Heart right ventricle (tissue), 16 donors: ENCODE measurements at regions not wholly inside any gene's neighbourhood (a gene's known extent, or its start where the extent isn't known, plus 50 kb on each side); places are given as distances from the start of the nearest gene placed in this dataset.

Experiments
- ATAC-seq, 8 donors: fragments of 200-7000 bp; cut with Tn5 transposase; one replicate each; pipeline ENCODE4 v1.9.1; 2020; ENCODE audit warnings: mild to moderate bottlenecking in 8 of 8, moderate library complexity in 8 of 8, moderate number of reproducible peaks in 1 of 8
- DNase-seq, 2 donors: peaks; one replicate each; pipeline ENCODE4 v3.0.0-alpha.2; 2020
- H3K27ac ChIP-seq, 10 donors: fragments of 200-600 bp; sonication (generic) in 2 of 10; one replicate each; pipeline versions ENCODE4 v1.5.0 to v1.8.0; 2020 to 2022; ENCODE audit warnings: mild to moderate bottlenecking in 3 of 10
- H3K27me3 ChIP-seq, 7 donors: fragments of 200-600 bp; one replicate each; pipeline ENCODE4 v1.8.0; 2021 to 2022; ENCODE audit warnings: mild to moderate bottlenecking in 2 of 7
- H3K36me3 ChIP-seq, 9 donors: fragments of 200-600 bp; sonication (generic) in 1 of 9; one replicate each; pipeline versions ENCODE4 v1.5.0 to v1.8.0; 2020 to 2022; ENCODE audit warnings: mild to moderate bottlenecking in 2 of 9
- H3K4me1 ChIP-seq, 9 donors: fragments of 200-600 bp; sonication (generic) in 1 of 9; one replicate each; pipeline versions ENCODE4 v1.5.0 to v1.8.0; 2020 to 2022; ENCODE audit warnings: mild to moderate bottlenecking in 4 of 9
- H3K4me3 ChIP-seq, 10 donors: fragments of 200-600 bp; sonication (generic) in 2 of 10; one replicate each; pipeline versions ENCODE4 v1.5.0 to v1.8.0; 2020 to 2022; ENCODE audit warnings: mild to moderate bottlenecking in 7 of 10, moderate library complexity in 2 of 10
- H3K9me3 ChIP-seq, 11 donors: fragments of 200-600 bp in 10 of 11; sonication (generic) in 2 of 11; one replicate each; pipeline versions ENCODE4 v1.5.0 to v1.8.0; 2013 to 2022; ENCODE audit warnings: mild to moderate bottlenecking in 2 of 11, control low read depth in 1 of 11, moderate library complexity in 1 of 11
- WGBS, 2 donors: extraction: QIAGEN DNeasy Blood & Tissue Kit; methylation state at CpG; one replicate each; pipeline ENCODE4 v1.1.7; 2013; ENCODE audit warnings: inconsistent platforms in 1 of 2; 5-methylcytosine and 5-hydroxymethylcytosine counted together
- intact Hi-C, 10 donors: fragments of 100-400 bp; cut with DNase I; formaldehyde crosslinking; loops; one replicate each; pipeline versions ENCODE4 v1.11.1 to v1.14.2; 2022
- TF ChIP-seq, protein P1 (sequence below), 9 donors: fragments of 200-600 bp; sonication (generic) in 2 of 9; IDR thresholded peaks; one replicate each; pipeline versions ENCODE4 v1.5.0 to v1.8.0; 2021 to 2022; ENCODE audit warnings: antibody characterized with exemption in 9 of 9, mild to moderate bottlenecking in 5 of 9, moderate library complexity in 1 of 9
- donor health status: Arrhythmogenic right ventricular cardiomyopathy.
- donor health status: ischemic (EF 13 %, LVEDD 7.1; RV severe dilation, severe dysfunction).
- donor health status: healthy with polysubstance abuse.
- donor health status: DM: no; HTN: yes; CAD: no.
- donor health status: DM: no; HTN: no; CAD: no.
- donor health status: ischemic (EF 25% LVEDD 6.9; RV normal size, moderate dysfunction).
- donor health status: ischemic (EF 25% LVEDD 5.7; RV mildly dilated, moderate dysfunction).
- donor health status: healthy.
- donor health status: DM: yes; HTN: yes; CAD: no.
- donor health status: Ischemic cardiomyopathy.
- donor health status: ischemic (EF 35%, LVEDD 5.7; RV mildly dilated, moderate dysfunction).
- donor health status: nonischemic (EF 11% LVEDD 7.7; RV severe dilation, severe dysfunction).
- donor health status: DM: yes; HTN: yes; CAD: no.
- donor health status: PGD.
- donor health status: ischemic (EF 29% LVEDD 5.4; RV normal size, mild dysfunction).
- donor health status: nonischemic (EF 23%, LVEDD 6.1; RV moderate dilation, normal function).

DNA sequence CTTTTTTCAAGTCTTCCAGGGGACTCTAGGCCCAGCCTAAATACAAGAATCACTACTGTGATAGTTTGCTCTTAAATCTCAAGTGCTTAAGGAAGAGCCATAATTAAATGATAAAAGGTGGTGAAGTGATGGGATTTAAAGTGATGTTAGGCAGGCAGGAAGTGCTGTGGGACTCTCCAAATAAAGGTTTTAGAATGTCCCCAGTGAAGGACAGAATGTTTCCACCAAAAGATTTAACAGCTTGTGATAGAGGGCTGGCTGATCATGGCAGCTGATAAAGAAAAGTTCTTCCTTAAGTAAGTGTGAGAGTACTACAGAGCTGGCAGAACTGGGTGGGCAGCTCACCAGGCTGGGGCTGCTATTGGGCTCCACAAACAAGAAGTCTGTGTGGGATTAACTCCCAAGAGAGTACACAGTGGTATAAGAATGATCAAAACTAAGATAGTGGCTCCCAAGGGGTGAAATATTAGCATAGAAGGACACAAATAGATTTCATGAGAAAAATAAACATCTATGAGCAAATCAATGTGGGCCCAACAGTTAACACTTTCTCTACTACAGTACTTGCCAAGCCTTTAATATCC is 637.2 kb upstream of the CPEB2 start:
- peaks cover 0 to 11% (median 0%) of the 10 kb centered on the region in 9 donors for H3K4me1 ChIP-seq
- H3K36me3 ChIP-seq, result no peaks in the 10 kb centered on the region
- TF ChIP-seq, protein P1, sequence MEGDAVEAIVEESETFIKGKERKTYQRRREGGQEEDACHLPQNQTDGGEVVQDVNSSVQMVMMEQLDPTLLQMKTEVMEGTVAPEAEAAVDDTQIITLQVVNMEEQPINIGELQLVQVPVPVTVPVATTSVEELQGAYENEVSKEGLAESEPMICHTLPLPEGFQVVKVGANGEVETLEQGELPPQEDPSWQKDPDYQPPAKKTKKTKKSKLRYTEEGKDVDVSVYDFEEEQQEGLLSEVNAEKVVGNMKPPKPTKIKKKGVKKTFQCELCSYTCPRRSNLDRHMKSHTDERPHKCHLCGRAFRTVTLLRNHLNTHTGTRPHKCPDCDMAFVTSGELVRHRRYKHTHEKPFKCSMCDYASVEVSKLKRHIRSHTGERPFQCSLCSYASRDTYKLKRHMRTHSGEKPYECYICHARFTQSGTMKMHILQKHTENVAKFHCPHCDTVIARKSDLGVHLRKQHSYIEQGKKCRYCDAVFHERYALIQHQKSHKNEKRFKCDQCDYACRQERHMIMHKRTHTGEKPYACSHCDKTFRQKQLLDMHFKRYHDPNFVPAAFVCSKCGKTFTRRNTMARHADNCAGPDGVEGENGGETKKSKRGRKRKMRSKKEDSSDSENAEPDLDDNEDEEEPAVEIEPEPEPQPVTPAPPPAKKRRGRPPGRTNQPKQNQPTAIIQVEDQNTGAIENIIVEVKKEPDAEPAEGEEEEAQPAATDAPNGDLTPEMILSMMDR (IDR thresholded peaks at IDR 0.05), result no peak
- intact Hi-C loops, result no loop called here
- DNase-seq, result no peak
- no peak overlapping the region for H3K4me3 ChIP-seq
- no peaks in the 10 kb centered on the region for H3K27me3 ChIP-seq
- ATAC-seq, result no peak
- no peak overlapping the region for H3K27ac ChIP-seq
- no peaks in the 10 kb centered on the region for H3K9me3 ChIP-seq

DNA sequence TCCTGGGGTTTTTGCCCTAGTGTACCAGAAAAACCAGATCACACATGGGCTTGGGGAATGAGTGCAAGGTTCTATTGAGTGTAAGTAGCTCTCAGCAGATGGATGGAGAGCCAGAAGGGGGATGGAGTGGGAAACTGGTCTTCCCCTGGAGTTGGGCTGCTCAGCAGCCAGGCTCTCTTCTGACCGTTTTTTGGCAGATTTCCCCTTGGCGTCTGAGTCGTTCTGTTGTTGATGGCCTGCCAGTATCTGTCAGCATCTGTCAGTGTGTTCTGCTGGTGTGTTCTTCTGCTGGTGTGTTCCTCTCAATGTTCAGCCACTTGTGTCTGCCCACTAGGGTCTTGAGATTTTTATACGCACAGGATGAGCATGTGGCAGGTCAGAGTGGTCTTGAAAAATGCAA is 633.9 kb upstream of the CPEB2 start:
- H3K9me3 ChIP-seq, result no peaks in the 10 kb centered on the region
- TF ChIP-seq, protein P1 (IDR thresholded peaks at IDR 0.05), result no peak
- no peaks in the 10 kb centered on the region for H3K36me3 ChIP-seq
- 23 to 26% methylated on average over 4 of the region's 4 CpGs for WGBS, 2 donors
- peaks cover 0 to 11% (median 0%) of the 10 kb centered on the region in 9 donors for H3K4me1 ChIP-seq
- peak; percentile 22 to 42 for DNase-seq
- peak in 7 of 8 donors; percentile 52 to 93 (median 79) for ATAC-seq
- intact Hi-C loops, result no loop called here
- no peak overlapping the region for H3K27ac ChIP-seq
- no peak overlapping the region for H3K4me3 ChIP-seq
- no peaks in the 10 kb centered on the region for H3K27me3 ChIP-seq

DNA sequence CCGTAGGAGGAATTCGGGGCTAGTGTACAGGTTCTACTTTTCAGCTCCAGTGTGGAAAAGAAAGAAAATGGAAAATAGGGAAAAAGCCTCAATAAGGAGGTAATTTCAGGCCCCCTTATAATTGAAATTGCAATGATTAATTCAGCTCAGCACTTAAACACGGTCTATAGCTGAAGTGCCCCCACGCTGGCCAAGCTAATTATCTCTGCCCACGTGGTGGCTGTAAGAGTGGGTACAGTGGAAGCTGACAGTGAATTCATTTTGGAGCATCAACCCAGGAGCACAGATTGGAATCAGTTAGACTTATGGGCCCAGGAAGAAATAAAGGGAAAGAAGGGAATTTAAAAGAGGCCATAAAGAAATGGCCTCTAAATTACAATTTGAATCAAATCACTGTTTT is 631.1 kb upstream of the CPEB2 start:
- intact Hi-C loops, result no loop called here
- Histone ChIP-seq H3K4me1 (peaks cover 0 to 11% (median 0%) of the 10 kb centered on the region in 9 donors), H3K9me3 (no peaks in the 10 kb centered on the region), H3K36me3 (no peaks in the 10 kb centered on the region), H3K27ac (no peak overlapping the region), H3K27me3 (no peaks in the 10 kb centered on the region), H3K4me3 (no peak overlapping the region)
- 67 to 70% methylated on average over 5 of the region's 5 CpGs for WGBS, 2 donors
- ATAC-seq, result no peak
- TF ChIP-seq, protein P1 (IDR thresholded peaks at IDR 0.05), result no peak
- no peak for DNase-seq

DNA sequence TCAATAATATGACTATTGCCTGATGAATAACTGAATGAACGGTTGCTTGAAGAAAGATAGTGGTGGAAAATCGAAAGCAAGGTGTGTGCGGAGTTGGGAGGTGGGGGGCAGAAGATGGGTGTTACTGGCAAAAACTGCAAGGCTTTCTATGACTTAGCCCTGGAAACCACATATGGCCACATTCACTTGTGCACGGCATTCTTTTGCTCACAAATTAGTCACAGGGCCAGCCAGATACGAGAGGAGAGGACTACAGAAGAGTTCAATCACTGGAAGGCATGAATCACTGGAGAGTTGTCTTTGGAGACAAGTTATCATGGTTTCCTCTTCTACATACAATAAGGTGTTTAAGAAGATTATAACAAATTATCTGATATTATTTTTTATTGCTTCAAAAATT is 626.5 kb upstream of the CPEB2 start:
- Histone ChIP-seq H3K27ac (no peak overlapping the region), H3K27me3 (no peaks in the 10 kb centered on the region), H3K36me3 (no peaks in the 10 kb centered on the region), H3K4me3 (no peak overlapping the region), H3K9me3 (peaks cover 0 to 11% (median 0%) of the 10 kb centered on the region in 11 donors), H3K4me1 (no peaks in the 10 kb centered on the region)
- intact Hi-C loops, result no loop called here
- no peak for ATAC-seq
- 84 to 89% methylated on average over 5 of the region's 5 CpGs for WGBS, 2 donors
- TF ChIP-seq, protein P1 (IDR thresholded peaks at IDR 0.05), result no peak
- no peak for DNase-seq
